BE2C (cell line): ENCODE measurements at regions not wholly inside any gene's neighbourhood (a gene's known extent, or its start where the extent isn't known, plus 50 kb on each side); places are given as distances from the start of the nearest gene placed in this dataset.

ENCODE experiments used
- DNase-seq: peaks from one replicate; pipeline ENCODE4 v3.0.0-alpha.2; 2020
- H3K27me3 ChIP-seq: fragments of 250-450 bp; sonication (Bioruptor Pico); 2 replicates; pipeline ENCODE4 v1.5.1; 2020; ENCODE audit warnings: mild to moderate bottlenecking
- H3K36me3 ChIP-seq: fragments of 250-450 bp; sonication (Bioruptor Pico); 2 replicates; pipeline ENCODE4 v1.5.1; 2020; ENCODE audit warnings: mild to moderate bottlenecking
- H3K4me1 ChIP-seq: fragments of 250-450 bp; sonication (Bioruptor Pico); 2 replicates; pipeline ENCODE4 v1.5.1; 2020
- H3K4me3 ChIP-seq: 2 replicates; pipeline ENCODE4 v1.5.1; 2011; ENCODE audit warnings: low read depth, low read length
- H3K9me3 ChIP-seq: fragments of 250-450 bp; sonication (Bioruptor Pico); 2 replicates; pipeline ENCODE4 v1.5.1; 2020
- CTCF ChIP-seq: IDR thresholded peaks from 2 replicates; pipeline ENCODE4 v1.5.1; 2012; ENCODE audit warnings: mild to moderate bottlenecking, low read depth, low read length

- TF ChIP-seq CTCF: no peak
- no peak for DNase-seq
Observed at GRCh38 chr12:63470161-63470560, 198.1 kb downstream of the DPY19L2 start.

GRCh38 chr12:63467951-63468350 is 200.3 kb downstream of the DPY19L2 start:
- no peak for DNase-seq

More at GRCh38 chr12:63470161-63470560, 198.1 kb downstream of the DPY19L2 start:
- H3K36me3 ChIP-seq: no peaks in the 10 kb centered on the region
- no peaks in the 10 kb centered on the region for H3K4me1 ChIP-seq
- H3K4me3 ChIP-seq: no peak overlapping the region
- H3K9me3 ChIP-seq: no peaks in the 10 kb centered on the region
- H3K27me3 ChIP-seq: no peaks in the 10 kb centered on the region

GRCh38 chr12:63457857-63458256 is 210.4 kb downstream of the DPY19L2 start:
- no peaks in the 10 kb centered on the region for H3K27me3 ChIP-seq
- no peak for DNase-seq
- TF ChIP-seq CTCF: no peak
- no peaks in the 10 kb centered on the region for H3K36me3 ChIP-seq
- H3K4me1 ChIP-seq: no peaks in the 10 kb centered on the region
- no peak overlapping the region for H3K4me3 ChIP-seq
- no peaks in the 10 kb centered on the region for H3K9me3 ChIP-seq

More at GRCh38 chr12:63467951-63468350, 200.3 kb downstream of the DPY19L2 start:
- Histone ChIP-seq H3K4me3 (no peak overlapping the region), H3K36me3 (no peaks in the 10 kb centered on the region), H3K4me1 (no peaks in the 10 kb centered on the region), H3K27me3 (no peaks in the 10 kb centered on the region), H3K9me3 (no peaks in the 10 kb centered on the region)
- no peak for TF ChIP-seq CTCF

- H3K4me1 ChIP-seq: no peaks in the 10 kb centered on the region
- H3K36me3 ChIP-seq: no peaks in the 10 kb centered on the region
- H3K27me3 ChIP-seq: no peaks in the 10 kb centered on the region
- no peak overlapping the region for H3K4me3 ChIP-seq
- no peaks in the 10 kb centered on the region for H3K9me3 ChIP-seq
- TF ChIP-seq CTCF: no peak
- DNase-seq: no peak
Observed at GRCh38 chr12:63457428-63457827, 210.9 kb downstream of the DPY19L2 start.

GRCh38 chr12:63450816-63451215 is 217.5 kb downstream of the DPY19L2 start:
- Histone ChIP-seq H3K27me3 (no peaks in the 10 kb centered on the region), H3K9me3 (no peaks in the 10 kb centered on the region), H3K4me3 (no peak overlapping the region), H3K36me3 (no peaks in the 10 kb centered on the region), H3K4me1 (no peaks in the 10 kb centered on the region)
- DNase-seq: no peak
- TF ChIP-seq CTCF: no peak

- H3K27me3 ChIP-seq: 0 out of 2 replicates have a peak, but pooled peaks cover 2% of the 10 kb centered on the region
- no peaks in the 10 kb centered on the region for H3K36me3 ChIP-seq
- H3K9me3 ChIP-seq: no peaks in the 10 kb centered on the region
- no peaks in the 10 kb centered on the region for H3K4me1 ChIP-seq
- no peak for DNase-seq
- no peak for TF ChIP-seq CTCF
- H3K4me3 ChIP-seq: no peak overlapping the region
Observed at GRCh38 chr12:63450334-63450733, 218.0 kb downstream of the DPY19L2 start.
